HCT116 (cell line): ENCODE measurements at regions not wholly inside any gene's neighbourhood (a gene's known extent, or its start where the extent isn't known, plus 50 kb on each side); places are given as distances from the start of the nearest gene placed in this dataset.

Experiments
- ATAC-seq: fragments of 200-7000 bp; cut with Tn5 transposase; 2 replicates; pipeline ENCODE4 v1.9.1; 2020; ENCODE audit warnings: mild to moderate bottlenecking, moderate library complexity
- BruUV-seq: library from RNA; stranded (reverse); fragments of 400-500 nt; replicated peaks from 2 replicates; lab custom pipeline; 2021; lab: Mats Ljungman, UMichigan
- CTCF ChIA-PET: fragments of 300-600 bp; sonication (Branson Sonifier 250); formaldehyde crosslinking; loops from one replicate; lab custom pipeline; 2021; ENCODE audit warnings: antibody characterized with exemption; lab: Charles Lee
- POLR2A ChIA-PET: fragments of 300-600, 350-600 bp; sonication (Branson Sonifier 250); formaldehyde crosslinking; loops from one replicate; lab custom pipeline; 2021; ENCODE audit warnings: antibody characterized with exemption; lab: Charles Lee
- RAD21 ChIA-PET, 2 experiments: fragments of 300-600 bp; sonication (Branson Sonifier 250); formaldehyde crosslinking; loops; one replicate each; lab custom pipeline; 2023; ENCODE audit warnings: low total read pairs in 2 of 2; ENCODE audit not compliant: uncharacterized antibody in 2 of 2, unreplicated experiment in 2 of 2, low non-redundant PET in 1 of 2; lab: Charles Lee
- DNase-seq: peaks from one replicate; pipeline ENCODE4 v3.0.0-alpha.2; 2010; ENCODE audit warnings: low read depth, low spot score
- H2AFZ ChIP-seq: fragments of 200-600 bp; shearing (Covaris generic), sonication (generic); 2 replicates; pipeline ENCODE4 v1.6.1; 2017; ENCODE audit warnings: low read depth, mixed run types, mixed read lengths, antibody characterized with exemption, low read length; ENCODE audit not compliant: poor library complexity, severe bottlenecking
- H3K27ac ChIP-seq: 2 replicates; pipeline ENCODE4 v1.5.1; 2012; ENCODE audit warnings: low read depth, low read length
- H3K27me3 ChIP-seq: fragments of 200-600 bp; sonication (generic); 2 replicates; pipeline ENCODE4 v1.6.1; 2016; ENCODE audit warnings: mixed run types, low read length, mixed read lengths; ENCODE audit not compliant: insufficient read depth
- H3K36me3 ChIP-seq, 2 experiments: fragments of 200-500 bp in 1 of 2; fragments of 200-600 bp in 1 of 2; sonication (Bioruptor generic) in 1 of 2; sonication (generic) in 1 of 2; 2 replicates each; pipeline versions ENCODE4 v1.5.1 to v1.6.1; 2014 to 2016; ENCODE audit warnings: low read length in 2 of 2, inconsistent platforms in 1 of 2, mixed read lengths in 1 of 2, mixed run types in 1 of 2; ENCODE audit not compliant: insufficient read depth in 2 of 2, control insufficient read depth in 1 of 2
- H3K4me1 ChIP-seq, 2 experiments: fragments of 200-600 bp in 1 of 2; sonication (generic) in 1 of 2; 2 replicates each; pipeline versions ENCODE4 v1.5.1 to v1.6.1; 2012 to 2017; ENCODE audit warnings: low read length in 2 of 2, inconsistent platforms in 1 of 2, mild to moderate bottlenecking in 1 of 2, mixed read lengths in 1 of 2, mixed run types in 1 of 2, moderate library complexity in 1 of 2; ENCODE audit not compliant: insufficient read depth in 2 of 2, control insufficient read depth in 1 of 2
- H3K4me2 ChIP-seq: fragments of 200-600 bp; sonication (generic); 2 replicates; pipeline ENCODE4 v1.6.1; 2017; ENCODE audit warnings: mixed run types, low read length, mixed read lengths
- H3K4me3 ChIP-seq, 2 experiments: fragments of 200-600 bp in 1 of 2; sonication (generic) in 1 of 2; replicated peaks in 1 of 2; 2 replicates each; pipeline ENCODE4 v1.5.1; 2011 to 2016; ENCODE audit warnings: low read length in 2 of 2, control low read depth in 1 of 2, low read depth in 1 of 2, mild to moderate bottlenecking in 1 of 2, mixed read lengths in 1 of 2, mixed run types in 1 of 2
- H3K79me2 ChIP-seq: fragments of 200-600 bp; sonication (generic); 2 replicates; pipeline ENCODE4 v1.6.1; 2017; ENCODE audit warnings: mild to moderate bottlenecking, mixed run types, low read length, moderate library complexity, mixed read lengths; ENCODE audit not compliant: insufficient read depth
- H3K9ac ChIP-seq: fragments of 200-600 bp; sonication (generic); 2 replicates; pipeline ENCODE4 v1.6.1; 2016; ENCODE audit warnings: low read length, mixed read lengths
- H3K9me2 ChIP-seq: fragments of 200-600 bp; sonication (generic), shearing (Covaris generic); 2 replicates; pipeline ENCODE4 v1.6.1; 2017; ENCODE audit warnings: mixed run types, mild to moderate bottlenecking, moderate library complexity; ENCODE audit not compliant: insufficient read depth
- H3K9me3 ChIP-seq, 2 experiments: fragments of 200-500 bp in 1 of 2; fragments of 200-600 bp in 1 of 2; sonication (Bioruptor generic) in 1 of 2; sonication (generic) in 1 of 2; 2 replicates each; pipeline ENCODE4 v1.6.1; 2014 to 2017; ENCODE audit warnings: low read length in 2 of 2, mixed read lengths in 2 of 2, inconsistent platforms in 1 of 2, low read depth in 1 of 2, mild to moderate bottlenecking in 1 of 2, mixed run types in 1 of 2, moderate library complexity in 1 of 2; ENCODE audit not compliant: control insufficient read depth in 1 of 2, insufficient read depth in 1 of 2
- H4K20me1 ChIP-seq: fragments of 200-600 bp; sonication (generic), shearing (Covaris generic); 2 replicates; pipeline ENCODE4 v1.6.1; 2017; ENCODE audit warnings: mixed run types, mild to moderate bottlenecking, moderate library complexity; ENCODE audit not compliant: insufficient read depth
- CBX3 ChIP-seq: IDR thresholded peaks from 2 replicates; pipeline ENCODE4 v1.6.1; 2012; ENCODE audit warnings: low read depth
- CEBPB ChIP-seq: IDR thresholded peaks from 2 replicates; pipeline ENCODE4 v1.6.1; 2012; ENCODE audit warnings: low read depth
- ELF1 ChIP-seq: IDR thresholded peaks from 2 replicates; pipeline ENCODE4 v1.6.1; 2012; ENCODE audit warnings: low read depth, borderline replicate concordance
- FOSL1 ChIP-seq: IDR thresholded peaks from 2 replicates; pipeline ENCODE4 v1.6.1; 2012; ENCODE audit warnings: low read depth
- JUND ChIP-seq: IDR thresholded peaks from 2 replicates; pipeline ENCODE4 v1.6.1; 2012
- POLR2A ChIP-seq: IDR thresholded peaks from 2 replicates; pipeline ENCODE4 v1.7.0; 2011; ENCODE audit warnings: borderline replicate concordance; ENCODE audit not compliant: insufficient read depth, insufficient read length; ENCODE audit errors: extremely low read depth
- POLR2AphosphoS5 ChIP-seq: IDR thresholded peaks from 2 replicates; pipeline ENCODE4 v1.6.1; 2011; ENCODE audit warnings: mild to moderate bottlenecking, low read depth, low read length, moderate library complexity
- RAD21 ChIP-seq: IDR thresholded peaks from 2 replicates; pipeline ENCODE4 v1.6.1; 2012; ENCODE audit warnings: low read depth, mild to moderate bottlenecking
- SRF ChIP-seq: IDR thresholded peaks from 2 replicates; pipeline ENCODE4 v1.6.1; 2012; ENCODE audit warnings: low read depth
- TCF7L2 ChIP-seq: IDR thresholded peaks from 2 replicates; pipeline ENCODE4 v1.7.0; 2011; ENCODE audit warnings: borderline replicate concordance, inconsistent platforms; ENCODE audit not compliant: insufficient read depth, insufficient read length; ENCODE audit errors: extremely low read depth
- YY1 ChIP-seq: IDR thresholded peaks from 2 replicates; pipeline ENCODE4 v1.6.1; 2011; ENCODE audit warnings: low read length, low read depth, moderate library complexity, mild to moderate bottlenecking; ENCODE audit not compliant: insufficient replicate concordance; ENCODE audit errors: extremely low read depth
- ZFX ChIP-seq: fragments of 450-650 bp; IDR thresholded peaks from 2 replicates; pipeline ENCODE4 v1.6.1; 2017
- ZNF274 ChIP-seq: fragments of 200-500 bp; sonication (Bioruptor generic); IDR thresholded peaks from 2 replicates; pipeline ENCODE4 v1.6.1; 2014; ENCODE audit warnings: mild to moderate bottlenecking, low read depth, low read length, inconsistent platforms
- intact Hi-C: fragments of 100-400 bp; cut with micrococcal nuclease; formaldehyde crosslinking; loops from 2 replicates; pipeline ENCODE4 v1.10.0; 2022
- TF ChIP-seq, protein P1 (sequence below), 3 experiments: fragments of 200-600 bp in 1 of 3; sonication (generic) in 1 of 3; IDR thresholded peaks in 2 of 3; conservative IDR thresholded peaks in 1 of 3; 2 replicates each; pipeline ENCODE4 v1.5.1; 2012 to 2017; ENCODE audit warnings: low read depth in 2 of 3, low read length in 2 of 3, antibody characterized with exemption in 1 of 3, borderline replicate concordance in 1 of 3, control low read depth in 1 of 3, mild to moderate bottlenecking in 1 of 3, mixed read lengths in 1 of 3, mixed run types in 1 of 3, moderate library complexity in 1 of 3; ENCODE audit not compliant: insufficient read depth in 1 of 3
- TF ChIP-seq, protein P2 (sequence below): IDR thresholded peaks from 2 replicates; pipeline ENCODE4 v1.6.1; 2012; ENCODE audit warnings: low read depth
- TF ChIP-seq, protein P3 (sequence below): IDR thresholded peaks from 2 replicates; pipeline ENCODE4 v1.6.1; 2012
- TF ChIP-seq, protein P4 (sequence below): IDR thresholded peaks from 2 replicates; pipeline ENCODE4 v1.6.1; 2011; ENCODE audit warnings: mild to moderate bottlenecking, low read length, moderate library complexity; ENCODE audit not compliant: insufficient replicate concordance; ENCODE audit errors: extremely low read depth

- ChIA-PET RAD21 (no interaction called here), POLR2A (no interaction called here)
- no peak for DNase-seq
These were observed 181.2 kb upstream of the POU5F2 start for GRCh38 chr5:93922551-93922950.

More at GRCh38 chr5:93922551-93922950, 181.2 kb upstream of the POU5F2 start:
- Histone ChIP-seq H3K36me3 (no peaks in the 10 kb centered on the region), H3K9me3 (no peaks in the 10 kb centered on the region), H3K27ac (no peak overlapping the region), H3K4me2 (no peak overlapping the region), H3K79me2 (no peaks in the 10 kb centered on the region), H3K9ac (no peak overlapping the region), H3K9me2 (no peaks in the 10 kb centered on the region), H3K4me1 (no peaks in the 10 kb centered on the region), H3K4me3 (no peak overlapping the region), H4K20me1 (no peaks in the 10 kb centered on the region), H3K27me3 (no peaks in the 10 kb centered on the region), H2AFZ (no peak overlapping the region)
- no TSS peak for BruUV-seq
- CTCF ChIA-PET = no interaction called here
- ATAC-seq = no peak
- TF ChIP-seq FOSL1 (no peak), JUND (no peak), POLR2A (no peak), CEBPB (no peak), CBX3 (no peak), ZFX (no peak), RAD21 (no peak), SRF (no peak), ELF1 (no peak), TCF7L2 (no peak), ZNF274 (no peak), YY1 (no peak), POLR2AphosphoS5 (no peak)
- TF ChIP-seq, protein P1, sequence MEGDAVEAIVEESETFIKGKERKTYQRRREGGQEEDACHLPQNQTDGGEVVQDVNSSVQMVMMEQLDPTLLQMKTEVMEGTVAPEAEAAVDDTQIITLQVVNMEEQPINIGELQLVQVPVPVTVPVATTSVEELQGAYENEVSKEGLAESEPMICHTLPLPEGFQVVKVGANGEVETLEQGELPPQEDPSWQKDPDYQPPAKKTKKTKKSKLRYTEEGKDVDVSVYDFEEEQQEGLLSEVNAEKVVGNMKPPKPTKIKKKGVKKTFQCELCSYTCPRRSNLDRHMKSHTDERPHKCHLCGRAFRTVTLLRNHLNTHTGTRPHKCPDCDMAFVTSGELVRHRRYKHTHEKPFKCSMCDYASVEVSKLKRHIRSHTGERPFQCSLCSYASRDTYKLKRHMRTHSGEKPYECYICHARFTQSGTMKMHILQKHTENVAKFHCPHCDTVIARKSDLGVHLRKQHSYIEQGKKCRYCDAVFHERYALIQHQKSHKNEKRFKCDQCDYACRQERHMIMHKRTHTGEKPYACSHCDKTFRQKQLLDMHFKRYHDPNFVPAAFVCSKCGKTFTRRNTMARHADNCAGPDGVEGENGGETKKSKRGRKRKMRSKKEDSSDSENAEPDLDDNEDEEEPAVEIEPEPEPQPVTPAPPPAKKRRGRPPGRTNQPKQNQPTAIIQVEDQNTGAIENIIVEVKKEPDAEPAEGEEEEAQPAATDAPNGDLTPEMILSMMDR (IDR thresholded peaks at IDR 0.05 in 2 of 3, conservative IDR thresholded peaks at IDR 0.05 in 1 of 3; ENCODE audit: borderline replicate concordance in 1 of 3, insufficient read depth in 1 of 3, low read depth in 2 of 3, low read length in 2 of 3) = no peak
- TF ChIP-seq, protein P2, sequence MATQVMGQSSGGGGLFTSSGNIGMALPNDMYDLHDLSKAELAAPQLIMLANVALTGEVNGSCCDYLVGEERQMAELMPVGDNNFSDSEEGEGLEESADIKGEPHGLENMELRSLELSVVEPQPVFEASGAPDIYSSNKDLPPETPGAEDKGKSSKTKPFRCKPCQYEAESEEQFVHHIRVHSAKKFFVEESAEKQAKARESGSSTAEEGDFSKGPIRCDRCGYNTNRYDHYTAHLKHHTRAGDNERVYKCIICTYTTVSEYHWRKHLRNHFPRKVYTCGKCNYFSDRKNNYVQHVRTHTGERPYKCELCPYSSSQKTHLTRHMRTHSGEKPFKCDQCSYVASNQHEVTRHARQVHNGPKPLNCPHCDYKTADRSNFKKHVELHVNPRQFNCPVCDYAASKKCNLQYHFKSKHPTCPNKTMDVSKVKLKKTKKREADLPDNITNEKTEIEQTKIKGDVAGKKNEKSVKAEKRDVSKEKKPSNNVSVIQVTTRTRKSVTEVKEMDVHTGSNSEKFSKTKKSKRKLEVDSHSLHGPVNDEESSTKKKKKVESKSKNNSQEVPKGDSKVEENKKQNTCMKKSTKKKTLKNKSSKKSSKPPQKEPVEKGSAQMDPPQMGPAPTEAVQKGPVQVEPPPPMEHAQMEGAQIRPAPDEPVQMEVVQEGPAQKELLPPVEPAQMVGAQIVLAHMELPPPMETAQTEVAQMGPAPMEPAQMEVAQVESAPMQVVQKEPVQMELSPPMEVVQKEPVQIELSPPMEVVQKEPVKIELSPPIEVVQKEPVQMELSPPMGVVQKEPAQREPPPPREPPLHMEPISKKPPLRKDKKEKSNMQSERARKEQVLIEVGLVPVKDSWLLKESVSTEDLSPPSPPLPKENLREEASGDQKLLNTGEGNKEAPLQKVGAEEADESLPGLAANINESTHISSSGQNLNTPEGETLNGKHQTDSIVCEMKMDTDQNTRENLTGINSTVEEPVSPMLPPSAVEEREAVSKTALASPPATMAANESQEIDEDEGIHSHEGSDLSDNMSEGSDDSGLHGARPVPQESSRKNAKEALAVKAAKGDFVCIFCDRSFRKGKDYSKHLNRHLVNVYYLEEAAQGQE = no peak
- TF ChIP-seq, protein P3, sequence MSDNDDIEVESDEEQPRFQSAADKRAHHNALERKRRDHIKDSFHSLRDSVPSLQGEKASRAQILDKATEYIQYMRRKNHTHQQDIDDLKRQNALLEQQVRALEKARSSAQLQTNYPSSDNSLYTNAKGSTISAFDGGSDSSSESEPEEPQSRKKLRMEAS = no peak
- TF ChIP-seq, protein P4, sequence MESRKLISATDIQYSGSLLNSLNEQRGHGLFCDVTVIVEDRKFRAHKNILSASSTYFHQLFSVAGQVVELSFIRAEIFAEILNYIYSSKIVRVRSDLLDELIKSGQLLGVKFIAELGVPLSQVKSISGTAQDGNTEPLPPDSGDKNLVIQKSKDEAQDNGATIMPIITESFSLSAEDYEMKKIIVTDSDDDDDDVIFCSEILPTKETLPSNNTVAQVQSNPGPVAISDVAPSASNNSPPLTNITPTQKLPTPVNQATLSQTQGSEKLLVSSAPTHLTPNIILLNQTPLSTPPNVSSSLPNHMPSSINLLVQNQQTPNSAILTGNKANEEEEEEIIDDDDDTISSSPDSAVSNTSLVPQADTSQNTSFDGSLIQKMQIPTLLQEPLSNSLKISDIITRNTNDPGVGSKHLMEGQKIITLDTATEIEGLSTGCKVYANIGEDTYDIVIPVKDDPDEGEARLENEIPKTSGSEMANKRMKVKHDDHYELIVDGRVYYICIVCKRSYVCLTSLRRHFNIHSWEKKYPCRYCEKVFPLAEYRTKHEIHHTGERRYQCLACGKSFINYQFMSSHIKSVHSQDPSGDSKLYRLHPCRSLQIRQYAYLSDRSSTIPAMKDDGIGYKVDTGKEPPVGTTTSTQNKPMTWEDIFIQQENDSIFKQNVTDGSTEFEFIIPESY = no peak
- intact Hi-C loops = no loop called here
